Hepatocyte (in vitro differentiated cells): ENCODE measurements at regions not wholly inside any gene's neighbourhood (a gene's known extent, or its start where the extent isn't known, plus 50 kb on each side); places are given as distances from the start of the nearest gene placed in this dataset.

Source experiments
- DNase-seq: peaks from one replicate; pipeline ENCODE4 v3.0.0-alpha.2; 2016; ENCODE audit warnings: low spot score
- H2AFZ ChIP-seq: fragments of 200-600 bp; sonication (generic); 2 replicates; pipeline ENCODE4 v1.6.0; 2016; ENCODE audit warnings: antibody characterized with exemption, mild to moderate bottlenecking
- H3K27ac ChIP-seq: fragments of 200-600 bp; sonication (generic); 2 replicates; pipeline ENCODE4 v1.5.1; 2016; ENCODE audit warnings: mild to moderate bottlenecking
- H3K27me3 ChIP-seq: fragments of 200-600 bp; sonication (generic); 2 replicates; pipeline ENCODE4 v1.6.1; 2016
- H3K36me3 ChIP-seq: fragments of 200-600 bp; sonication (generic); replicated peaks from 2 replicates; pipeline ENCODE4 v1.5.1; 2016; ENCODE audit warnings: low read depth; ENCODE audit not compliant: insufficient read depth
- H3K4me1 ChIP-seq: fragments of 200-600 bp; sonication (generic); 2 replicates; pipeline ENCODE4 v1.5.1; 2016; ENCODE audit warnings: mild to moderate bottlenecking, moderate library complexity; ENCODE audit not compliant: insufficient read depth
- H3K4me2 ChIP-seq: fragments of 200-600 bp; sonication (generic); 2 replicates; pipeline ENCODE4 v1.6.0; 2016
- H3K4me3 ChIP-seq: fragments of 200-600 bp; sonication (generic); 2 replicates; pipeline ENCODE4 v1.5.1; 2016; ENCODE audit warnings: mild to moderate bottlenecking
- H3K79me2 ChIP-seq: fragments of 200-600 bp; sonication (generic); 2 replicates; pipeline ENCODE4 v1.6.0; 2017; ENCODE audit warnings: mild to moderate bottlenecking
- H3K9me2 ChIP-seq: fragments of 200-600 bp; sonication (generic); replicated peaks from 2 replicates; pipeline ENCODE4 v1.6.0; 2017; ENCODE audit warnings: mild to moderate bottlenecking; ENCODE audit not compliant: insufficient read depth
- H3K9me3 ChIP-seq: fragments of 200-600 bp; sonication (generic); 2 replicates; pipeline ENCODE4 v1.5.1; 2016; ENCODE audit warnings: low read depth, mild to moderate bottlenecking
- H4K20me1 ChIP-seq: fragments of 200-600 bp; sonication (generic); 2 replicates; pipeline ENCODE4 v1.6.0; 2016; ENCODE audit warnings: mild to moderate bottlenecking; ENCODE audit not compliant: insufficient read depth, poor library complexity, severe bottlenecking
- EZH2 ChIP-seq: fragments of 200-600 bp; sonication (generic); IDR thresholded peaks from 2 replicates; pipeline ENCODE4 v1.6.1; 2016; ENCODE audit warnings: antibody characterized with exemption, mild to moderate bottlenecking, borderline replicate concordance
- EZH2phosphoT487 ChIP-seq: fragments of 200-600 bp; sonication (generic); IDR thresholded peaks from one replicate; pipeline ENCODE4 v1.6.1; 2018; ENCODE audit warnings: antibody characterized with exemption, mild to moderate bottlenecking, low read depth, moderate library complexity; ENCODE audit not compliant: unreplicated experiment, severe bottlenecking
- WGBS: methylation state at CpG from one replicate; pipeline ENCODE4 v1.1.6; 2016; ENCODE audit warnings: low lambda C conversion rate; ENCODE audit errors: missing lambda C conversion rate; 5-methylcytosine and 5-hydroxymethylcytosine counted together
- TF ChIP-seq, protein P1 (sequence below): fragments of 200-600 bp; sonication (generic); IDR thresholded peaks from 2 replicates; pipeline ENCODE4 v1.5.1; 2016; ENCODE audit warnings: antibody characterized with exemption, mild to moderate bottlenecking; ENCODE audit not compliant: poor library complexity

DNA sequence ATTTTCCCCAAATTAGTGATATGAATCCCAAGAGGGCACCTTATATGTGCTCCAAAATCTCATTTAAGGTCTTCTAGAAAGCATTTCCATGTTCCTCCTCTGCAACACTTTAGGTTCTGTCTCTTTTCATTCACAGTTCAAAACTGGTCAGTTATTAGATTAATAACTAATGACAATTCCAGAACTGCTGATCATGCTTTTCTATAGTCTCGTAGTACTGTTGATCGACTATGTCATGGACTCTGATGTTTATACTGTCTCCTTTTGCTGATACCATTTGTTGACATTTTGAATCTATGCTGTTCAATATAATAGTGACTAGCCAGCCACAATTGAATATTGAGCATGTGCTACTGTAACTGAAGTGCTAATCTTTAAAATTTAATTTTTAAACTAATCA is 728.3 kb downstream of the LRFN5 start:
- H3K79me2 ChIP-seq, result no peaks in the 10 kb centered on the region
- H4K20me1 ChIP-seq, result no peaks in the 10 kb centered on the region
- TF ChIP-seq EZH2phosphoT487 (no peak), EZH2 (no peak)
- TF ChIP-seq, protein P1, sequence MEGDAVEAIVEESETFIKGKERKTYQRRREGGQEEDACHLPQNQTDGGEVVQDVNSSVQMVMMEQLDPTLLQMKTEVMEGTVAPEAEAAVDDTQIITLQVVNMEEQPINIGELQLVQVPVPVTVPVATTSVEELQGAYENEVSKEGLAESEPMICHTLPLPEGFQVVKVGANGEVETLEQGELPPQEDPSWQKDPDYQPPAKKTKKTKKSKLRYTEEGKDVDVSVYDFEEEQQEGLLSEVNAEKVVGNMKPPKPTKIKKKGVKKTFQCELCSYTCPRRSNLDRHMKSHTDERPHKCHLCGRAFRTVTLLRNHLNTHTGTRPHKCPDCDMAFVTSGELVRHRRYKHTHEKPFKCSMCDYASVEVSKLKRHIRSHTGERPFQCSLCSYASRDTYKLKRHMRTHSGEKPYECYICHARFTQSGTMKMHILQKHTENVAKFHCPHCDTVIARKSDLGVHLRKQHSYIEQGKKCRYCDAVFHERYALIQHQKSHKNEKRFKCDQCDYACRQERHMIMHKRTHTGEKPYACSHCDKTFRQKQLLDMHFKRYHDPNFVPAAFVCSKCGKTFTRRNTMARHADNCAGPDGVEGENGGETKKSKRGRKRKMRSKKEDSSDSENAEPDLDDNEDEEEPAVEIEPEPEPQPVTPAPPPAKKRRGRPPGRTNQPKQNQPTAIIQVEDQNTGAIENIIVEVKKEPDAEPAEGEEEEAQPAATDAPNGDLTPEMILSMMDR, result no peak
- H3K4me3 ChIP-seq, result no peak overlapping the region
- H2AFZ ChIP-seq, result no peak overlapping the region
- DNase-seq, result no peak
- H3K9me2 ChIP-seq, result no peaks in the 10 kb centered on the region
- H3K4me1 ChIP-seq, result no peaks in the 10 kb centered on the region
- H3K36me3 ChIP-seq, result no peaks in the 10 kb centered on the region
- no peaks in the 10 kb centered on the region for H3K9me3 ChIP-seq
- H3K27me3 ChIP-seq, result no peaks in the 10 kb centered on the region
- 85% methylated on average over 2 of the region's 2 CpGs for WGBS
- H3K4me2 ChIP-seq, result no peak overlapping the region
- H3K27ac ChIP-seq, result no peak overlapping the region

GRCh38 chr14:42323426-42323825 is 716.8 kb downstream of the LRFN5 start:
- Histone ChIP-seq H3K27me3 (no peaks in the 10 kb centered on the region), H3K79me2 (no peaks in the 10 kb centered on the region), H3K4me3 (no peak overlapping the region), H3K4me1 (no peaks in the 10 kb centered on the region), H3K27ac (no peak overlapping the region), H4K20me1 (no peaks in the 10 kb centered on the region), H3K9me3 (no peaks in the 10 kb centered on the region), H3K36me3 (no peaks in the 10 kb centered on the region), H2AFZ (no peak overlapping the region), H3K4me2 (no peak overlapping the region), H3K9me2 (no peaks in the 10 kb centered on the region)
- WGBS, result 65% methylated on average over 1 of the region's 1 CpG
- DNase-seq, result no peak
- TF ChIP-seq, protein P1, result no peak
- no peak for TF ChIP-seq EZH2phosphoT487
- no peak for TF ChIP-seq EZH2

DNA sequence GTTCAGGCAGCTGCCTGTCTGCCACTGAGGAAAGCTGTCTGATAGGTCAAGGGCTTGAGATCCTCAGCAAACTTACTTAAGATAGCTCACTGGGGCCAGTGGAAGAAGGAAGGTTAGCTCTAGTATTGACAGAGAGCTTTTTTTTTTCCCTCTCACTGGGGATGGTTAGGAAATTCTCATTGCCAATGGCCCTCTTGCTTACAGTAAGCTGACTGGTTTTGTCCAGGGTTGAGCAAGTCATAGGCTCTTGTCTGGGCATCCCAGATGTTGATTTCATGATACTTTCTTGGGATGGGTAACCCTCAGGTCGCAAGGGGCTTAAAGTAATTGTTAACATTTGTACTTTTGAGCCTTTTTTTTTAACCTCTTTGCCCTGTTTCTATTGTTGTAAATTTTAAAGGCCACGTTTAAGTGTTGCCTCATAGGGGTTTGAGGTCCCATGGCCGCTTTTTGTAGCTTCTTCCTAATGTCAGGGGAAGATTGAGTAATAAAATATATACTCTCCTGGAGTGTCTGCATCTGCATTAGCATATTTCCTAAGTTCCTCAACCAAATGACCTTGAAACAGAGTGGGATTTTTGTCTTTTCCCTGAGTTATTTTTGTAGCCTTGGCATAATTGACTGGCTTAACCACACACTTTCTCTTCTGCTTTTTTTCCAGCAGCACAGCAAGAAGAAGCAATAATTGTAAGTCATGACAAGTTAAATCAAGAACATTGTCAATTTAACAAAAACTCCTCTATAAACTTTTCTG is 716.0 kb downstream of the LRFN5 start:
- no peaks in the 10 kb centered on the region for H3K9me2 ChIP-seq

More for the DNA sequence above, 716.0 kb downstream of the LRFN5 start:
- no peak for DNase-seq
- 70% methylated on average over 3 of the region's 3 CpGs for WGBS
- Histone ChIP-seq H3K27me3 (no peaks in the 10 kb centered on the region), H3K27ac (no peak overlapping the region), H3K9me3 (no peaks in the 10 kb centered on the region), H4K20me1 (no peaks in the 10 kb centered on the region), H3K79me2 (no peaks in the 10 kb centered on the region), H3K4me1 (no peaks in the 10 kb centered on the region), H2AFZ (no peak overlapping the region), H3K36me3 (no peaks in the 10 kb centered on the region), H3K4me2 (no peak overlapping the region), H3K4me3 (no peak overlapping the region)
- TF ChIP-seq, protein P1, result no peak
- TF ChIP-seq EZH2phosphoT487 (no peak), EZH2 (no peak)
